HG03469 (cell line): ENCODE measurements at regions not wholly inside any gene's neighbourhood (a gene's known extent, or its start where the extent isn't known, plus 50 kb on each side); places are given as distances from the start of the nearest gene placed in this dataset.

Experiments
- ATAC-seq: cut with Tn5 transposase; IDR thresholded peaks from one replicate; pipeline ENCODE4 v1.9.1; 2021; ENCODE audit warnings: mild to moderate bottlenecking, moderate library complexity, moderate number of reproducible peaks; ENCODE audit not compliant: unreplicated experiment

DNA sequence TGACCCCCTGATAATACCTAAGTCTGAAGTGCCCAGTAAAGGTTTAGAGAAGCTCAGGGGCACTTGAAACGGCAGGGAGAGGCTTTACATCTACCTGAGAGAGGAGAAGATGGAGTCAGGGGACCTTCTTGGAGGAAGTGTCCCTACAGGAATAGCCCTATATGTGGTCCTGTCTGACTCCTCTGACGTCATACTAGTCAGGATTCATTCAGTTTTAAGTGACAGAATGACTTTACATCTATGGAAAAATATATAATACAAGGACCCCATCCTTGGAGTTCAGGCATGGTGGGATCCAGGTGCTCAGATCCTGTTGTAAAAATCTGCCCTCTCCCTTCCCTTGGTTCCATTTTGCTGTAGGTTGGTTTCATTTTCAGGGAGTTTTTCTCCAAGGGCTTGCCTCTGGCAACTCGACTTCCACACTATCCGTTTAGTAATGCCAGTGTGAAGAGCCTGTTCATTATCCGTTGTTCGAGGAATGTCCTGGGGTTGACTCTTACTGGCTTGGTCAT lies 205.6 kb downstream of the IRF8 start:
- no peak for ATAC-seq

DNA sequence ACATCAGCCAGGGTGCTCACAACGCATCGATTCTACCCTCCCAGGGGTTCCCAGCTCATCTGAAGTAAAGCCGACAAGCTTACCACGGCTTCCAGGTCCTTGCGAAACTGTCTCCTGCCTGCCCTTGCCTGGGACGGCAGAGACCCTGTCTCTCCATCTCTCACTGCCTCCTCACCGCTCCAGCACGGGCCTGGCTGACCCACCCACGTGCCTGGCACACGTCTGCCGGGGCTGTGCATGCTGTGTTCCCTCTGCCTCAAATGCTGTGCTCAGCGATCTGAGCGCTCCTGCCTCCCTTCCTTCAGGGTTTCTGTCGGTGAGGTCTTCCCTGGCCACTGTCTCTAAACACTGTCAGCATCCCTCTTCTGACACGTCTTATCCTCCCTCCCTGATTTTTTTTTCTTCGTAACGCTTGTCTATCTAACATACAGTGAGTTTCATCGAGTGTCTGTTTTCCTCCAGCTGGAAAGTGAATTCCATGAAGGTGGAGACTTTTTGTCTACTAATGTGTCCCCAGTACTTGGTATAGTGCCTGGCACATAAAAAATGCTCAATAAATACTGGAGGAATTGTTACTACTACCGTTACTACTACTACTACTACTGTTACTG lies 208.4 kb downstream of the IRF8 start:
- no peak for ATAC-seq

DNA sequence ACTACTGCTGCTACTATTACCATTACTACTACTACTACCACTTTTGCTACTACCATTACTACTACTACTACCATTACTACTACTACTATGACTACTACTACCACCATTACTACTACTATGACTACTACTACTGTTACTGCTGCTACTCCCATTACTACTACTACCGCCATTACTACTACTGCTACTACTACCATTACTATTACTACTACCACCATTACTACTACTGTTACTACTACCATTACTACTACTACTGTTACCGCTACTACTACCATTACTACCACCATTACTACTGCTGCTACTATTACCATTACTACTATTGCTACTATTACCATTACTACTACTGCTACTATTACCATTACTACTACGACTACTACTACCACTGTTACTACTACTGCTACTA lies 209.1 kb downstream of the IRF8 start:
- ATAC-seq = no peak

DNA sequence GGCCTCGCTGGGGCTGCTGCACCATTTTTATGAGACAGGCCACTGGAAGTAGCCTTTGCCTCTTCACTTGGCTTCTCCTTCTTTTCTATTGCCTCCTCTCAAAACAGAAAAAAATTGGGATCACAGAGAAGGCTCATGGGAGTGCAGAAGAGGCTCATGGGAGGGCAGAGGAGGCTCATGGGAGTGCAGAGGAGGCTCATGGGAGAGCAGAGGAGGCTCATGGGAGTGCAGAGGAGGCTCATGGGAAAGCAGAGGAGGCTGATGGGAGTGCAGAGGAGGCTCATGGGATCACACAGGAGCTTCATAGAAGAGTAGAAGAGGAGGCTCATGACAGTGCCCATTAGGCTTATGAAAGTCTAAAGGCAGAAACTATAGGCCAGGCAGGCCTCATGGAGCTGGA lies 211.2 kb downstream of the IRF8 start:
- ATAC-seq = no peak

DNA sequence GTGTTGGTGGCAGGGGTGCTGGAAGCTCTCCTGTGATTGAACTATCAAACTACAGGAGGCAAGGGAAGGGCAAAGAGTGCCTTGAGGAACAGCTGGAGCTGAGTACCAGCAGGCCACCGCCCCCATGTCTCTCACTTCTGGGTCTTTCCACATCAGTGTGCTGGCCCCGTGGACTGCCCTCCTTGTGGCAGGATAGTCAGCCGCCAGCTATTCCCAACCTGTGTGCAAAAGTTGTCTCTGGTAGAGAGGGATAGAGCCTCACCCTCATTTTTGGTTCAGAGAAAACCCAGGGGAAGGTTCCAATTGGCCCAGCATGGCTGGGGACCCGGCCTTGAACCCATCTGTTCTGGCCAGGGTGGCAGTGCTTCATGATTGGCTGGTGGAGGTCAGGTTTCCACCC lies 211.8 kb downstream of the IRF8 start:
- ATAC-seq = no peak

DNA sequence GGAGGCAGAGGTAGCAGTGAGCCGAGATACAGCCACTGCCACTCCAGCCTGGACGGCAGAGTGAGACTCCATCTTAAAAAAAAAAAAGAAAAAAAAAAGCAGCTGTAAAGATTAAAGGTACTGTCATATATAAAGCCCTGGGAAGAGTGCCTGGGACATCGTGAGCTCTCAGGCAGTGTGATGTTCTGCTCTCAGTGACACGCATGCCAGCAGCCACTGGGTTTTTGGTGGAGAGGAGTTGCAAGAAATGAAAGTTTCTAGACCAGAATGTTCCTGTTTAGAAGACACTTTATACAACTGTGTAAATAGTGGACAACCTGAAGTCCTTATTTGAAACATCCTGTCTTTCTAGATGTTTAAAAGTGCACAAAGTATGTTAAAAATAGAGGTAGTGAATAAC lies 213.2 kb downstream of the IRF8 start:
- ATAC-seq = no peak

DNA sequence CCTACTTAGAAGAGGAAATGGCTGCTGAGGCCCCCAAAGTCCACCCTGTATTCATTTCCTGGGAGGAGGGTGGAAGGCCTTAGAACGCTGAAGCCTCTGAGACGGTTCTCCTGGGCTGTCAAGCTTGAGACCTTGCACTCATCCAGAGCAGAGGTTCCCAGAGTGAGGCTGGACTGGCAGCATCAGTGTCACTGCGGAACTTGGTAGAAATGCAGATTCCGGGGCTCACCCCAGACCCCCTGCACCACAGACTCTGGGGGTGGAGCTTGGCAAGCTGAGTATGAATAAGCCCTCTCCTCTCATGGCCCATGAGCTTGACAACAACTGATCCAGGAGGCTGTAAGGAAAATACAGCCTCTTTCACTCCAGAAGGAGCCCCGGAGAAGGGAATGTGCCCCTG lies 218.3 kb downstream of the IRF8 start:
- ATAC-seq = no peak

DNA sequence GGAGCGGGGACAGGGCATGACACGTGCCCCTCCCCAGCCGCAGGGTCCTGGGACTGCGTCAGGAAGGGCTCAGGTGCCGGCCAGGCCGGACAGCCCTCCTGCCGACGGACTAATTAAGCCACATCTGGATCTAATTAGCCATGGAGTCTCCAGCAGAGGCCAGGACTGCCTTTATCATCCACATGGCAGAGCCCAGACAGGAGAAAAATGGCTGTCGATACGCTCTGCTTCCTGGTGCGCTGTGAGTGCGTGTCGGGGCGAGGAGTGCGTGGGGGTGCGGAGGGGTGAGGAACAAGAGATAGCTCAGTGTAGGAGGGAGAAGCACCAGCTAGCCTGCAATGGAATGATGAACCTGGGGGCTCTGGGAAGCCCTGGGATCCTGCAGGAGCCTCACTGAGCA lies 218.8 kb downstream of the IRF8 start:
- ATAC-seq = no peak

DNA sequence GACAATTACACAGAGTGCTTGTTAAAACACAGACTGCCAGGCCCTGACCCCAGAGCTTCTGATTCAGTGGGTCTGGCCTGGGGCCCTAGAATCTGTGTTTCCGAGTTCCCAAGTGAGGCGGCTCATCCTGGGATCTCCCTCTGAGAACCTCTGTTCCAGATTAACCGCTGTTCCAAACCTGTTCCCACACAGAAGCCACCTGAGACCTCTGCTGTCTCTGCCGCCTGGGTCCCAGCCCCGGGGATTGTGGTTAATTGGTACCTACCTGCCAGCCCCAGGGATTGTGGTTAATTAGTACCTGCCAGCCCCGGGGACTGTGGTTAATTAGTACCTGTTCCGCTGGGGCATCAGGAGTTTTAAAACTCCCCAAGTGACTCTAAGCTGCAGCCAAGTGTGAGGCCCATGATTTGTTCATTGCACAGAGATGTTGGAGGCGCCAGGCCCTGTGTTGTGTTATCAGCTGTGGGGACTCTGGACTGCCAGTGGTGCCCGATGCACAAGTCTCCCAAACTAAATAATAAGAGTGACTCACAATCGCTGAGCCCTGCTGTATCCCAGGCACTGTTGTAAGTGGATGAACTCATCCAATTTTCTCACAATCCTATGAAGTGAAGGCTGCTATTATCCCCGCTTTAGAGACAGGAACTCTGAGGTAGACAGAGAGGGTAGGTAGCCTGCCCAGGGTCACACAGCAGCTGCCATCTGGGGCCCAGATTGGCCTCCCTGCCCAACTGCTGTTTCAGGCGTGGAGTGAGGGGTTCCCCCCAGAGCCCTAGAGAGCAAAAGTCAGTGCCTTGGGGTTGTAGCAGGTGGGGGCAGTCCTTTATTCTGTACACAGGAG lies 219.7 kb downstream of the IRF8 start:
- ATAC-seq = no peak

DNA sequence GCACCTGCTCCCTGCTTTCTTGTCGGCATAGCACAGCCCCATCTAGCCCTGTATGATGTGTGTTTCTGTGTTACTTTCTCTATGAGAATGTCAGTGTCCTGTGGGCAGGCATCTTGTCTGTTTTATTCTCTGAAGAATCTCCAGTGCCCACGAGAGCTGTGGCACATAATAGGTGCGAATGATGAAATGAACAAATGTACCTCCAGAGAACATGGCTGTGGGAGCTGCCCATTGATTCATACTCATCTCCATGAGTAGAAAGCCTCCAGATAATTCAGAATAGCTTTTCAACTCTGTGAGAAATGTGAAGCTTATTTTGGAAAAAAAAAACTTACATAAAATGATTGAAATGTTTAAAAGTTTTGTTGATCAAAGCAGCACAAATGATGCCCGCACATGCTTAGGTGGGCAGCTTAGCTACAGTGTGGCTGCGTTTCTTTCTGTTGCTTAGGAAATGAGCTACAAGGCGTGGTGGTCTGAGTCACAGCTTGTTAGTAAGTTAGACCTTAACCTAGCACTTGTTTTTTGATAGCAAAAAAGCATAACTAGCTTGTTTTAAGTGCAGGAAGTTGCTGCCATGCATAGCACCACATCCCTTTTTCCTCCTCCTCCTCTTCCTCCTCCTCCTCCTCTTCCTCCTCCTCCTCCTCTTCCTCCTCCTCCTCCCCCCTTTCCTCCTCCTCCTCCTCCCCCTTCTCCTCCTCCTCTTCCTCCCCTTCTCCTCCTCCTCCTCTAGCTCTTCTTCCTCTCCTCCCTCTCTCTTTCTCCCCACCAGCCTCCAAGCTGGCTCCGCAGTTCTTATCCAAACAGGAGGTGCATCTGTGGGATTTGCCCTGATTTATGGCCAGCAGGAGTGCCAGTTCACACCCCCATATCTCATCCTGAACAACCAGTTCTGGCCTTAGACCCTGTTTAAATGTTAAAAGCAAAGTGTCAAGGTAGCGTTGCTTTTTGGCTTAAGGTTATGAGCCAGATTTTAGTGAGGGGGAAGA lies 221.5 kb downstream of the IRF8 start:
- ATAC-seq = no peak

DNA sequence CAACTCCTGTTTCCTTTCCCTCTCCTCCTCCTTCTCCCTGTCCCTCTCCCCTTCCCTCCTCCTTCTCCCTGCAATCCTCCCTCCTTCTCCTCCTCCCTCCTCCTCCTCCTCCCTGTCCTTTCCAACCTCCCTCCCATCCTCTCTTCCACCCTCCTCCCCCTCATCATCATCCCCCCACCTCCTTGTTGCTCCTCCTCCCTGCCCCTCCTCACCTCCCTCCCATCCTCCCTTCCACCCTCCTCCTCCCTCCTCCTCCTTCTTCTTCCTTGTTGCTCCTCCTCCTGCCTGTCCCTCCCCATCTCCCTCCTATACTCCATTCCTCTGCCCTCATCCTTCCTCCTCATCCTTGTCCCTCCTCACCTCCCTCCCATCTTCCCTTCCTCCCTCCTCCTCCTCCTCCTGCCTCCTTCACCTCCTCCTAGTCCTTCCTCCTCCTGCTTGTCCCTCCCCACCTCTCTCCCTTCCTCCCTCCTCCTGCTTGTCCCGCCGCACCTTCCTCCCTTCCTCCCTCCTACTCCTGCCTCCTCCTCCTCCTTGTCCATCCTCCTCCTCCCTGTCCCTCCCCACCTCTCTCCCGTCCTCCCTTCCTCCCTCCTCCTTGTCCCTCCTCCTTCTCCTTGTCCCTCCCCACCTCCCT lies 222.5 kb downstream of the IRF8 start:
- ATAC-seq = no peak

DNA sequence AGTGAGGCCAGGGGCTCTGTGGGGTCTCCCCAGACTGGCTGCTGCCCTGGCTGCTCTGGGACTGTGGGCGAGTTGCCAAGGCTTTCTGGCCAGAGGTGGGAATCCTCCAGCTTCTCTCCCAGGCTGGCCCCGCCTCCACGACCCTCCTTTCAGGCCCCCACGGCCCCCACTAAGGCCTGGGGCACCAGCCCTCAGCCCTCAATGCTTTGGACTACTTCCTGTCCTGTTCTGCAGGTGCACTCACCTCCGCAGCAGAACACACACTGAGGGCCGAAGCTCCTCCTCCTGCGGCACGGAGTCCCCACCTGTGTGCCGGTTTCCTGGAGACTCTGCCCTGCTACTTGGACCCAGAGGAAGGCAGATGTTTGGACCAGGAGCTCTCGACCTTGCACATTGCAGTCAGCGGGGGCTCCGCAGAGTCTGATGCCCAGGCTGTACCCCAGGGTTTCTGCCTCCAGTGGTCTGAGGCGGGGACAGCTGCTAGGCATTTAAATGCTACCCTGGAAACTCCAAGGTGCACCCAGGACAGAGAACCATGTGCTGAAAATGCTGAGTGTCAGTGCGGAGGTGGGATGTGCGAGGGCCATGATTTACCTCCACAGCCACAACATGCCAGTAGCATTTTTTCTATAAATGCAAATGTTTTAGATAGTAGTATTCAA lies 223.8 kb downstream of the IRF8 start:
- ATAC-seq = no peak

DNA sequence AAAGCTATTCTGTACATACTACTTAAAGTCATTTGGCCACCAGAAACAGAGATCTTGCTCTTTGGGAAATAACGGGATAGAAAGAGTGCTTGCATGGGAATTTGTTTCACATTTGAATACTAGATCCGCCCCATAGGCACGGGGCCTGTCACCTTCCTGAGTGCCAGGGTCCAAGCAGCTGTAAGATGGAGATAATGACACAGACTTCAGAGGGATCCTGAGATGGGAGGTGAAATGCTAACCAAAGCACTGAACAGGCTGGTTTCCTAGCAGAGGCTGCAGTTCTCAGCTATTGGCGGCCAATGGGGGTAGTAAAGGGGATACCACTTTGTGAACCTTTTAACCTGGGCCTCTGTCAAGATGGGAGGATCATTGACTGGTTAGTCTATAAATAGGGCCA lies 225.4 kb downstream of the IRF8 start:
- no peak for ATAC-seq

DNA sequence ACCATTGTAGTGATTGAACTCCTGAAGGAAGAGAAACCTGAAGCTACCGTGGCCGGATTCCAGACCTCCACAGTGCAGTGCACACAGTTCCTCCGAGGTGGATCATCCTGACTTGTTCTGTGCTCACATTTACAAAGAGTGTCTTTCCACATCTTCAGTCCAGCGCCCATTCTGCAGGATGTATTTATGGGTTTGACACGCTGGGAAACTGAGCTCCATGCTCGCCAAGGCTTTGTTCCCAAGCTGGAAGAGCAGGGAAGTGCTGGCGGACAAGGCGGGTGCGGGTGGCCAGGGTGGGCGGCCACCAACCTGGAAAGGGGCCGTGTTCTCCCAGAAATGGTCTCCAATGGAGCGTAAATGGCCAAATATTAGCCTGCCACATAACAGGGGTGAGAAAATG lies 227.9 kb downstream of the IRF8 start:
- ATAC-seq = no peak

DNA sequence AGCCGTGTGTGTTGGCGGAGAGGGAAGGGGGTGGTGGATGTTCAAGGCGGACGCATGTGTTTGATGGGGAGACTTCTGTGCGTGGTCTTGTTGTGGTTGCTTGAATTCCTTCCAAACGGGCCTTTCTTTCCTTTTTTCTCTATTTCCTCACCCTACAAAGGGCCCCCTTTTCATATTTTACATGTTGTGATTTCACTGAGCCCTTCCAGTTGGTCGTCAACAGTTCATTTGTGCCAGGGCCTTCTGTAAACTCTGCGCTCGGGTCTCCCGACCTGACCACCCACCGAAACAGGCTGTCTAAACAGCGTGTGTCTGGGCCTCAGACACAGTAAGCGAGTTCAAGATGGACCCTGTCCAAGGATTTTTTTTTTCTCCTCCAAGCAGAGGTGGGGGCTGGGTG lies 228.4 kb downstream of the IRF8 start:
- no peak for ATAC-seq

DNA sequence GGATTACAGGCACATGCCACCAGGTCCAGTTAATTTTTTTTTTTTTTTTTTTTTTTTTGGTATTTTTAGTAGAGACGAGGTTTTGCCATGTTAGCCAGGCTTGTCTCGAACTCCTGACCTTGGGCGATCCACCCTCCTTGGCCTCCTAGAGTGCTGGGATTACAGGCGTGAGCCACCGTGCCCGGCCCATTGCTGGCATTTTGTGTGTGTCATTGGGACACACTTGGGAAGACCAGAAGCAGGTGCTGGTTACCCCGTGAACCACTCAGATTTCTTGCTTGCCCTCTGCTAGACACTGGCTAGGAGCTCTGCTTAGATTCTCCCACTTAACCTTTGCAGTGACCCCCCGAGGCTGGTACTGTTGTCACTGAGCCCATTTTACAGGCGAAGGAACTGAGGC lies 229.3 kb downstream of the IRF8 start:
- ATAC-seq = no peak

DNA sequence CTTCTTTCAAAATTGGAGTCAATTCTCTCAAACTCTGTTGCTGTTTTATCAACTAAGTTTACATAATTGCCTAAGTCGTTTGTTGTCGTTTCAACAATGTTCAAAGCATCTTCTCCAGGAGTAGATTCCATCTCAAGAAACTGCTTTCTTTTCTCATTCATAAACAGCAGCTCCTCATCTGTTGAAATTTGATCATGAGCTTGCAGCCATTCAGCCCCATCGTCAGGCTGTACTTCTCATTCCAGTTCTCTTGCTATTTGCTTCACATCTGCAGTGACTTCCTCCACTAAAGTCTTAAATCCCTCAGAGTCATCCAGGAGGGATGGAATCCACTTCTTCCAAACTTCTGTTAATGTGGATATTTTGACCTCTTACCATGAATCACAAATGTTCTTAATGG lies 230.6 kb downstream of the IRF8 start:
- no peak for ATAC-seq

DNA sequence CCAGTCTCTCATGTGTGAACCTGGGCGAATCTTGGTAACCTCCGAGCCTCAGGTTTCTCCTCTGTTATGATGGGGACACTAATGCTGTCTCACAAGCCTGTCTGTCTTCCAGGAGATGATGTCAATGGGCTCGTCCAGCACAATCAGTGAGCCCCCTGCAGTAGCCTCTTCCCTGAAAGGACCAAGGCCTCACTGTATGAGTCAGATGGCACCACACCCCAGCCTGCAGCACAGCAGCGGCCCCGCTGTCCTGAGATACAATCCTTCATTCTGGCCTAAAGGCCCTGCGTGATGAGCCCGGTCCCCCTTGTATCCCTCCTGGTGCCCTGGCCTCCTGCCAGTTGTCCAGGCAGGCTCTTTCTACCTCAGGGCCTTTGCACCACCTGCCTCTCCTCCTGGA lies 234.4 kb downstream of the IRF8 start:
- no peak for ATAC-seq

DNA sequence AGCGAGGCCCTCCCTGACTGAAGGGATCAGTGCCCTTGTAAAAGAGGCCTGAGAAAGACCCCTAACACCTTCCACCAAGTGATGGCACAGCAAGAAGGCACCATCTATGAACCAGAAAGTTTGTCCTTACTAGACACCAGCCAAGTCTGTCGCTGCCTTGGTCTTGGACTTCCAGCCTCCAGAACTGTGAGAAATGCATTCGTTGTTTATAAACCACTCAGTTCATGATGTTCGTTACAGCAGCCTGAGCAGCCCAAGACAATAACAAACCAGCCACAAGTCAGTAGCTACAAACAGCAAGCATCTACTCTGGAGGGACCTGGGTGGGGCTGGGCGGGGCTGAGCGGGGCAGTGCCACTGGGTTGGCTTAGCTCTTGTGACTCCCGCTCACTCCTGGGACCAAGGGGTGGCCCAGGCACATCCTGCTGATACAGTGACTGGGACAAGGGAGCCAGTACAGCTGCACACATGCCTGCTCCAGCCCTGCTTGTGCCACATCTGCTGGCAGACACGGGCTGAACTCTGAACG lies 234.9 kb downstream of the IRF8 start:
- ATAC-seq = no peak
